ENCODE measurements at regions not wholly inside any gene's neighbourhood (a gene's known extent, or its start where the extent isn't known, plus 50 kb on each side); places are given as distances from the start of the nearest gene placed in this dataset.

DNA sequence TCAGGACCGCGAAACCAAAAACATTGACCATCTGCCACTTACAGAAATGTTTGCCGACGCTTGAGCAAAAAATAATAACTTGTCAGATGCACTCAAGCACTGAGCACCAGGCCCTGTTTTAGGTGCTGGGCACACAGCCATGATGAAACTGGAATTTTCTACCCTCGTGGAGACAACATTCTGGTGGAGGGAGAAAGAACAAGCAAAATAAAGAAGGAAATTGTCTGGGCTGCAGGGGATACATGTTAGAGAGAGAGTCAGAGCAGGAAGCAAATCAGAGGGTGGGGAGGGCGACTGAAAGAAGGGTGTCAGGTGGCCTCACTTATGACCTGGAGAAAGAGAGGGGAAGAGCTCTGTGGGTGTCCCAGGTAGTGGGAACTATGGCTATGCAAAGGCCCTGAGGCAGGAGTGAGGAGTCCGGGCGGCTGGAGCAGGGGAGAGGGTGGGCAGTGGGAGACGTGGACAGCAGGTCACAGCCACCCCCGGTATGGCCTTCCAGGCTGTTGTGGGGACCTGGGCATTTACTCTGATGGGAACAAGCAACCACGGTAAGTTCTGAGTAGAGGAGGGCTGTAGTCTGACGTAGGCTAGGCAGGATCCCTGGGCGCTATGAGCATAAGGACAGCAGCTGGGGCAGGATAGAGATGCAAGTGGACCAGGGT, 78.8 kb downstream of the MYEOV start:
- H3K4me3 Mint-ChIP-seq (ENCODE audit: unreplicated experiment), result no peak overlapping the region
- H3K36me3 Mint-ChIP-seq (ENCODE audit: insufficient read depth, unreplicated experiment), result peaks cover 6% of the 10 kb centered on the region
- no TSS peak for BruUV-seq (replicated peaks)
- CTCF ChIA-PET, result no interaction called here
- H3K4me1 Mint-ChIP-seq (ENCODE audit: insufficient read depth, unreplicated experiment), result peaks cover 12% of the 10 kb centered on the region
- intact Hi-C loops (cut with micrococcal nuclease), result no loop called here
- DNase-seq (ENCODE audit: unreplicated experiment), result no peak
- H3K27ac Mint-ChIP-seq (ENCODE audit: low read depth, unreplicated experiment), result no peak overlapping the region
- peaks cover 15% of the 10 kb centered on the region for H3K9me3 Mint-ChIP-seq (ENCODE audit: unreplicated experiment)
- TF ChIP-seq, protein P1, sequence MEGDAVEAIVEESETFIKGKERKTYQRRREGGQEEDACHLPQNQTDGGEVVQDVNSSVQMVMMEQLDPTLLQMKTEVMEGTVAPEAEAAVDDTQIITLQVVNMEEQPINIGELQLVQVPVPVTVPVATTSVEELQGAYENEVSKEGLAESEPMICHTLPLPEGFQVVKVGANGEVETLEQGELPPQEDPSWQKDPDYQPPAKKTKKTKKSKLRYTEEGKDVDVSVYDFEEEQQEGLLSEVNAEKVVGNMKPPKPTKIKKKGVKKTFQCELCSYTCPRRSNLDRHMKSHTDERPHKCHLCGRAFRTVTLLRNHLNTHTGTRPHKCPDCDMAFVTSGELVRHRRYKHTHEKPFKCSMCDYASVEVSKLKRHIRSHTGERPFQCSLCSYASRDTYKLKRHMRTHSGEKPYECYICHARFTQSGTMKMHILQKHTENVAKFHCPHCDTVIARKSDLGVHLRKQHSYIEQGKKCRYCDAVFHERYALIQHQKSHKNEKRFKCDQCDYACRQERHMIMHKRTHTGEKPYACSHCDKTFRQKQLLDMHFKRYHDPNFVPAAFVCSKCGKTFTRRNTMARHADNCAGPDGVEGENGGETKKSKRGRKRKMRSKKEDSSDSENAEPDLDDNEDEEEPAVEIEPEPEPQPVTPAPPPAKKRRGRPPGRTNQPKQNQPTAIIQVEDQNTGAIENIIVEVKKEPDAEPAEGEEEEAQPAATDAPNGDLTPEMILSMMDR (IDR thresholded peaks at IDR 0.05; ENCODE audit: unreplicated experiment), result no peak
- H3K27me3 Mint-ChIP-seq (ENCODE audit: insufficient read depth, unreplicated experiment), result no peaks in the 10 kb centered on the region
- POLR2A ChIA-PET, result interaction anchor here (0.6 to 0.9 kb wide), 2 partner anchors 13 to 788 kb away, joined by 3 read pairs; no protein-coding TSS in a partner anchor

DNA sequence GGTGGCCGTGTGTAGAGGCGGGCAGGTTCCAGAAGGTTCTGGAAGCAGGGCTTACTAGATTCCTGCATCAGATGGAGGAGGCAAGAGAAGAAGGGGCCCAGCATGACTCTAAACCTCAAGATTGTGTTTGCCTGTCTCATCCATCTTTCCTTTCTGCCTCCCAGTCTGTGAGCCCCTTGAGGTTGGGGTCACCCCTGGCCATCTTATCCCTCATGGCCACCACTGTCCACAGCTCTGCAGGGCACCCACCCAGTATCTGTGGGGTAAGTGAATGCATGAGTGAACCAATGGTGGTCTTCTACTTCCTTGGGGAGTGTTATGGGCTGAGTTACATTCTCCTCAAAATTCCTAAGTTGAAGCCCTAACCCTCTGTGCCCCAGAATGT, 79.3 kb downstream of the MYEOV start:
- DNase-seq (ENCODE audit: unreplicated experiment), result no peak
- Mint-ChIP-seq H3K27ac (ENCODE audit: low read depth, unreplicated experiment) (no peak overlapping the region), H3K4me1 (ENCODE audit: insufficient read depth, unreplicated experiment) (peaks cover 9% of the 10 kb centered on the region), H3K9me3 (ENCODE audit: unreplicated experiment) (peaks cover 15% of the 10 kb centered on the region), H3K4me3 (ENCODE audit: unreplicated experiment) (no peak overlapping the region), H3K27me3 (ENCODE audit: insufficient read depth, unreplicated experiment) (no peaks in the 10 kb centered on the region), H3K36me3 (ENCODE audit: insufficient read depth, unreplicated experiment) (peaks cover 6% of the 10 kb centered on the region)
- TF ChIP-seq, protein P1 (IDR thresholded peaks at IDR 0.05; ENCODE audit: unreplicated experiment), result no peak
- ChIA-PET POLR2A (interaction anchor here (0.6 kb wide), 1 partner anchor 789 kb away, joined by 3 read pairs; no protein-coding TSS in a partner anchor), CTCF (no interaction called here)
- BruUV-seq (replicated peaks), result no TSS peak
- intact Hi-C loops (cut with micrococcal nuclease), result no loop called here

DNA sequence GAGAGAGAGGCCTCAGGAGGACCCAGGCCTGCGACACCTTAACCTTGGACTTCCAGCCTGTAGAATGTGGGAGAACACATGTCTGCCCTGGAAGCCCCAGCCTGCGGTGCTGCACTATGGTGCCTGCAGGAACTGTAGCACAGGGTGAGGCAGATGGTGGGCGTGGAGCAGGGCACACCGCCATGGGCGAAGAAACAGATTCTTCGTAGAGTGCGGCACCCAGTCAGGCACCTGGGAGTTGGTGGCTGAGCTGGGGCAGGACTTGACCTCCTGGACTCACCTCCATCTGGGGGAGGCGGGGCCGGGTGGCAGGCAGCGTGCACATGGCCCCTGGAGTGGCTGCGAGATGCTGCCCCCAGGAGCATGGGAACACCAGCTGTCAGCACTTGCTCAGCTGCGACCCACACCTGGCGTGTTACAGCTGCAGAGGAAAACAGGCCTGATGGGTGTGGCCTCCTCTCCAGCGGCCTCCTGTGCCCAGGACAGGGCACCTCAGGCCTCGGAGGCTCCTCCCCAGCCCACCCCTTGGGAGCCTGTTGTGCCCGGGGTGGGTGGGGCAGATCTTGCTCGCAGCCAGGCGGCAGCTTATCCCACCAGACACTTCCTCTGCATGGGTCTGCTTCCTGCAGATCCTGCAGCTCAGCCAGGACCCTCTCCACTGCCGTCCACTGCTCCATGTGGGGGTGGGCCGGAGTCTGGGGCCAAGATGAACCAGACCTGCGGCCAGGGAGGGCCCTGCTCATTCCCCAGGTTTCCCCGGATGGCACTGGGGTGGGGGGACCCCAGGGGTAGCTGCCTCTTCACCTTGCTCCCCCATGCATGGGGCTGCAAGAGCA, 80.4 kb downstream of the MYEOV start:
- Mint-ChIP-seq H3K36me3 (ENCODE audit: insufficient read depth, unreplicated experiment) (peaks cover 6% of the 10 kb centered on the region), H3K27ac (ENCODE audit: low read depth, unreplicated experiment) (no peak overlapping the region), H3K4me3 (ENCODE audit: unreplicated experiment) (no peak overlapping the region), H3K4me1 (ENCODE audit: insufficient read depth, unreplicated experiment) (no peaks in the 10 kb centered on the region), H3K27me3 (ENCODE audit: insufficient read depth, unreplicated experiment) (no peaks in the 10 kb centered on the region), H3K9me3 (ENCODE audit: unreplicated experiment) (peaks cover 8% of the 10 kb centered on the region)
- intact Hi-C loops (cut with micrococcal nuclease), result no loop called here
- TF ChIP-seq, protein P1 (IDR thresholded peaks at IDR 0.05; ENCODE audit: unreplicated experiment), result no peak
- BruUV-seq (replicated peaks), result no TSS peak
- DNase-seq (ENCODE audit: unreplicated experiment), result no peak
- ChIA-PET POLR2A (no interaction called here), CTCF (no interaction called here)

DNA sequence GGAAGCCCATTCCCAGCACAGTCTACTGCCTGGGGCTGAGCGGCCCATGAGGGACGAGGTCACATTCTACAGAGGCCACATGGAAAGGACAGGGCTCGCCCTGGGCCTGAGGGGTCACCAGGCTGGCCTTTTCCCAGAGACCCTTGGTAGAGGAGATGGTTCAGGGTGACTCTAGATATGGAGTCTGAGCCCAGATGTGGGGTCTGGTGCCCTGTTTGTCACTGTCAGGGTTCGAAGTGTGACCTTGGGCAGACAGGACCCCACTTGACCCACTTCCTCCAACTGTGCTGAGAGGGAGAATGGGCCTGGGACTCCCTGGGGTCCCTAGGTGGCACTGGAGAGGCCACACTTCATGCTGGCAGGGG, 81.0 kb downstream of the MYEOV start:
- TF ChIP-seq, protein P1 (IDR thresholded peaks at IDR 0.05; ENCODE audit: unreplicated experiment), result no peak

More for the DNA sequence above, 81.0 kb downstream of the MYEOV start:
- H3K9me3 Mint-ChIP-seq (ENCODE audit: unreplicated experiment), result peaks cover 2% of the 10 kb centered on the region
- H3K36me3 Mint-ChIP-seq (ENCODE audit: insufficient read depth, unreplicated experiment), result peaks cover 6% of the 10 kb centered on the region
- no TSS peak for BruUV-seq (replicated peaks)
- intact Hi-C loops (cut with micrococcal nuclease), result no loop called here
- no peak overlapping the region for H3K4me3 Mint-ChIP-seq (ENCODE audit: unreplicated experiment)
- no peaks in the 10 kb centered on the region for H3K4me1 Mint-ChIP-seq (ENCODE audit: insufficient read depth, unreplicated experiment)
- ChIA-PET CTCF (no interaction called here), POLR2A (no interaction called here)
- DNase-seq (ENCODE audit: unreplicated experiment), result no peak
- H3K27ac Mint-ChIP-seq (ENCODE audit: low read depth, unreplicated experiment), result no peak overlapping the region
- no peaks in the 10 kb centered on the region for H3K27me3 Mint-ChIP-seq (ENCODE audit: insufficient read depth, unreplicated experiment)

All from MCF 10A (cell line).